GM21576 (cell line): ENCODE measurements at regions not wholly inside any gene's neighbourhood (a gene's known extent, or its start where the extent isn't known, plus 50 kb on each side); places are given as distances from the start of the nearest gene placed in this dataset.

ENCODE experiments used
- ATAC-seq: cut with Tn5 transposase; IDR thresholded peaks from one replicate; pipeline ENCODE4 v1.9.1; 2021; ENCODE audit warnings: mild to moderate bottlenecking, moderate library complexity; ENCODE audit not compliant: unreplicated experiment

- no peak for ATAC-seq
Measured at GRCh38 chr18:71798986-71799673, 745.0 kb downstream of the CBLN2 start.

DNA sequence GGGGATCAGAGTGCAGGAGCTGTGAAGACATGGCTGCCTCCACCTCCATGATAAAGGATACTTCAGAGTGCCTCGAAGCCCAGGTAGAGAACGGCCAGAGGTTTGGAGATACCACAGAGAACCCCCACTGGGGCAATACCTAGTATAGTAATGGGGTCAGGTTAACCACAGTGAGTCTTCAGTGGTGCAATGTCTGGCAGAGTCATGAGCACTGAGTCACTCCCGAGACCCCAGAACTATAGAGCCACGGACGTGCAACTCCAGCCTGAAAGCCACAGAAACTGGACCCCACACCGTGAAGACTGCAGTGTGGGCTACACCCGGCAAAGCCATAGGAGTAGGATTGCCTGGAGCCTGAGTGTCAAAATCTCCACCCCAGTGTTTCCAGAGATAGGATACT is 746.6 kb downstream of the CBLN2 start:
- ATAC-seq = no peak

GRCh38 chr18:71784777-71785176 is 759.4 kb downstream of the CBLN2 start:
- no peak for ATAC-seq

GRCh38 chr18:71760541-71760940 is 783.6 kb downstream of the CBLN2 start:
- ATAC-seq = no peak

GRCh38 chr18:71754246-71754645 is 789.9 kb downstream of the CBLN2 start:
- no peak for ATAC-seq

DNA sequence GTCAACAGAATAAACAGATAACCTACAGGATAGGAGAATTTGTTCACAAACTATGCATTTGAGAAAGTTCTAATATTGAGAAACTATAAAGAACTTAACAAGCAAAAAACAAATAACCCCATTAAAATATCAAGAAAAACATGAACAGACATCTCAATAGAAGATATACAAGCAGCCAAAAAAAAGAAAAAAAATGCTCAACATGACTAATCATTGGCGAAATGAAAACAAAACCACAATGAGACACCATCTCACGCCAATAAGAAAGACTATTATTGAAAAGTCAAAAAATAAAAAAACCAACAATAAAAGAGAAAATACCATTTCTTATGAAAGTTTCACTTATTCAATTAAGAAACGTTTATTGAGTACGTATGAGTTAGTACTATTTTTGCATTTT is 800.5 kb downstream of the CBLN2 start:
- ATAC-seq = no peak

GRCh38 chr18:71729611-71730010 is 814.5 kb downstream of the CBLN2 start:
- no peak for ATAC-seq

DNA sequence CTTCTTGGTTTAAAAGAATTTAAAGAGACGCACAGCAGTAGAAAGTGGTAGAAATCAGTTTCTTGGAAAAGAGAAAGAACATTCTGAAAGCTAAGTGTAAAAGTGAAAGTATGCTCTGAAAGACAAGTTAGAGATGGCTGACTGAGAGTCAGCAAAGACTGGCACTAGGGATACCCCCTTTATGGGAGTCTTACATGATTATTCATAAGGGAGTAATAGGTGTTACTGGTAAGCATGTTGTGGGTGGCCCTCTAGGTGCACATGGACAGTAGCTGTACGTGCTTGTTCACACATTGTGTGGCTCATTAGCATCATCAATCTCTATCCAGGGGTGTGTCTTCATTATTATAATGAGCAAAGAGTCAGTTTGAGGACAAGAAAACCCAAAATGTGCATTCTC is 816.2 kb downstream of the CBLN2 start:
- ATAC-seq = no peak

DNA sequence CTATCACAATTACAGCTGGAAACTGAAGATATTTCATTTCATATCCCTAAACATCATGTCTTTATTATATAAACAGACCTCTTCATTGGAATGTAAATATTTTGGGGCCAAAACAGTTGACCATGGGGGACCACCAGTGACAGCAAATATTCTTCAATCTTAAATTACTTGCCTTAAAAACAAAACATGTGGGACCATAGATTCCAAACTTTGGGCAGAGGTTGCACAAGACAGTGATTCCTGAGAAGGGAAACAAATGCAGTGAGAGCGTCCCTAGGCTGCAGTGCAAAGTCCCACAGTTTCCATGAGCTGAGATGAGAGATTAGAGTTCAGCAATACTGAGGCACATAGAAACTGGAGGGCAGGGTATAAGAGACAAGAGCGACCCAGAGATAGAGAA is 818.9 kb downstream of the CBLN2 start:
- ATAC-seq = no peak

- ATAC-seq = no peak
Measured at GRCh38 chr18:71707985-71708500, 836.1 kb downstream of the CBLN2 start.

- ATAC-seq = no peak
Measured at GRCh38 chr18:71707400-71707799, 836.7 kb downstream of the CBLN2 start.

- ATAC-seq = no peak
Measured at GRCh38 chr18:71689416-71690160, 854.6 kb downstream of the CBLN2 start.

DNA sequence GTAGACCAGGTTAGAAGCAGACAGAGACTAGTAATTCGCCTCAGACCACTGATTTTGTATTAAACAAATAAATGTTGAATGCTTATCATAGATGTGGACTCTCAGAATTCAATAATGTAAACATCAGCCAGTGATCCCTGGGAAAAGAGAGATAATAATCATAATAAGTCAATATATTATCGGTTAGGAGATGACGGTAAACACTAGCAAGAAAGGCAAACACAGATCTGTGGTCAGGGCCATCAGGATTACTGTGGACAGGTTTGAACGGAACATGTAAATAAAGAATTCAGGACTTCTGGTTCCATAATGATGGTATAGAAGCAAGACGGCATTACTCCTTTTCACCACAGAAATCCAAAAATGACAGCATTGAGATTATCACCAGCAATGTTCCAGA is 861.6 kb downstream of the CBLN2 start:
- no peak for ATAC-seq

DNA sequence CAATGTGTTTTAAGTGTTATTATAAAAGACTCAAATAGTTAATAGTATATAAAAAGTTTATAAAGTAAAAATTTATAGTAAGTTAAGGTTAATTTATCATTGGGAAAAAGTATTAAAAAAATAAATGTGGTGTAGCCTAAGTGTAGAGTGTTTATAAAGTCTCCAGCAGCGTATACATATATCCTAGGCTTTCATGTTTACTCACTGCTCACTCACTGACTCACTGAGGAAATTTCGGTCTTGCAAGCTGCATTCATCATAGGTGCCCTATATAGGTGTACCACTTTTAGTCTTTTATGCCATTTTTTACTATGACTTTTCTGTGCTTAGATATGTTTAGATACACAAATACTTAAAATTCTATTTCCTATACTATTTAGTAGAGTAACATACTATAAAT is 866.0 kb downstream of the CBLN2 start:
- ATAC-seq = no peak

- no peak for ATAC-seq
Measured at GRCh38 chr18:71673954-71674353, 870.2 kb downstream of the CBLN2 start.

DNA sequence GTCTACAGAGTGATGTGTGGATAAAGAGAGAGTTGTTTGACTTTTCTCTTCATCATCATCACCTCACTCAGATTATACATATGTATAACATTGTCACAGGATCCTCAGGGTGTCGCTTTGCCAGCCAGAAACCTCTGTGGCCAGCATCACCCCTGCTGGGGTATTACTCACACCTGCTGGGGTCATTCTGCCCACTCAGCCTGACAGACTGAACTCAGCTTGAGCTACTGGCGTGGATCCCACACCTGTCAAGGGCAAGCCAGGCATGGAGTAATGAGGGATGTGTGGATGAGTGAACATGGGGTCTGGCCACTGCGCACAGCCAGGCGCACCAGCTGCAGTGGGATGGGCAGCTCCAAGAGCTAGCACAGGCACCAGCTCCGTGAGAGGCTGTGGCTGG is 870.6 kb downstream of the CBLN2 start:
- ATAC-seq = no peak

- no peak for ATAC-seq
Measured at GRCh38 chr18:71666481-71666880, 877.7 kb downstream of the CBLN2 start.

DNA sequence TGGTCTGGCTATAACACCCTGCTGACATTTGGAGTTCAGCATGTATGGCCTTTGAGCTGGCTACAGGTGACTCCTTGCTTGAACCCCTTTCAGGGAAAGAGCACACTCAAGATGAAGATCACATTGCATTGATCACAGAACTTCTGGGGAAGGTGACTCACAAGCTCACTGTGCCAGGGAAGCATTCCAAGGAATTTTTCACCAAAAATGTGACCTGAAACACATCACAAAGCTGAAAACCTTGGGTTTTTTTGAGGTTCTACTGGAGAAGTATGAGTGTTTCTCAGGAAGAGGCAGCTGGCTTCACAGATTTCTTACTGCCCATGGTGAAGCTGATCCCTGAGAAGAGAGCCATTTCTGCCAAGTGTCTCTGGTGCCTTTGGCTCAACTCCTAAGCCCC is 879.0 kb downstream of the CBLN2 start:
- ATAC-seq = no peak

- no peak for ATAC-seq
Measured at GRCh38 chr18:71643822-71644221, 900.3 kb downstream of the CBLN2 start.

- ATAC-seq = no peak
Measured at GRCh38 chr18:71630696-71631095, 913.4 kb downstream of the CBLN2 start.

DNA sequence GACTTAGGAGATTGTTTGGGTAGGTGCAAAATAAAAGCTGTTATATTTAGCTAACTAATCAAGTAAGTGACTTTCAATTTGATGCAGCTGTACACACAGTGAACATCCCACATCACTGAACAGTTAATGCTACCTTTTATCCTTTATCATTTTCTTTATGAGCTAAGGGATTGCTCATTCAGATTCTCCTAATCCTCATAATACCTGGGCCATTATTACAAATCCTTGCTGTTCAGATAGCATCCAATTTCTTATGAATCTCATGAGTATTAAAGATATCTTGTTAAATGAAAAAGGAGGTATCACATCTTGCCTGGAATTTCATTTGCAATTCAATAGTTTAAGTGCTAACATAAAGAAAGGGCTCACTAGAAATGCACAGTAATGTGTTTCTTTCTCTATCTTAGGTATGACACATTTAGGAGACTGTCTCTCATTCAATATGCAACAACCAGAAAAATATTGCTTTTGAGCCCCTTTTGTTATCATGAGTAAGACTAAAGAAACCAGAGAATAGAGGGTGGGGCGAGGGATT is 918.5 kb downstream of the CBLN2 start:
- no peak for ATAC-seq

DNA sequence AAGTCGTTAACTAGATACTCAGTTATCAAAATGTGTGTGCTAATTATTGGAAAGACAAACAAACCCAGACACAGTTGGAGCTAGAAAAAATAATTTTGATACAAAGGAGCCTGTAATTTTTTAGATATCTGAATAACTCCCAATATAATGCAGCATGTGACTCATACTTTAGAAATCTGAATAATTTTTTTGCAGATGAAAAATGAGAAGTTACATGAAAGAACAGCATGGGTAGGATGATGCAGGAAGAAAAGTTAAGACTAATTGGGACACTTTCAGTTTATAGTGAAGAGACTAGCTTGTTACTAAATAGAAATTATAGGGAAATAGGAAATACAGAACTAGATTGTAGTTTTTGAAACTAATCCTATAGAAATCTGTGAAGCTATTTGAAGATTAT is 945.8 kb downstream of the CBLN2 start:
- no peak for ATAC-seq
